ENCODE measurements at regions not wholly inside any gene's neighbourhood (a gene's known extent, or its start where the extent isn't known, plus 50 kb on each side); places are given as distances from the start of the nearest gene placed in this dataset.
"Not testable (repeated sequence)": the region's sequence is repeated elsewhere in the genome, so short reads cannot be mapped to it uniquely, and the experiment has no call there.

GRCh38 chrX:9374555-9374954 lies 90.3 kb upstream of the TBL1X start:
- Mint-ChIP-seq H3K4me3 (no peak overlapping the region), H3K36me3 (no peaks in the 10 kb centered on the region), H3K27ac (no peak overlapping the region), H3K4me1 (peaks cover 6% of the 10 kb centered on the region), H3K9me3 (no peaks in the 10 kb centered on the region), H3K27me3 (no peaks in the 10 kb centered on the region)

GRCh38 chrX:9376111-9376510 lies 88.7 kb upstream of the TBL1X start:
- H3K36me3 Mint-ChIP-seq: no peaks in the 10 kb centered on the region
- no peaks in the 10 kb centered on the region for H3K4me1 Mint-ChIP-seq
- no peak overlapping the region for H3K4me3 Mint-ChIP-seq
- peak overlapping the region; percentile 73 for H3K27ac Mint-ChIP-seq
- H3K9me3 Mint-ChIP-seq: no peaks in the 10 kb centered on the region
- no peaks in the 10 kb centered on the region for H3K27me3 Mint-ChIP-seq

GRCh38 chrX:9377216-9377615 lies 87.6 kb upstream of the TBL1X start:
- not testable (repeated sequence) for H3K27ac Mint-ChIP-seq, H3K4me3 Mint-ChIP-seq, H3K36me3 Mint-ChIP-seq, H3K9me3 Mint-ChIP-seq, H3K4me1 Mint-ChIP-seq, H3K27me3 Mint-ChIP-seq

GRCh38 chrX:9378980-9379696 lies 85.7 kb upstream of the TBL1X start:
- Mint-ChIP-seq H3K4me1 (no peaks in the 10 kb centered on the region), H3K36me3 (no peaks in the 10 kb centered on the region), H3K9me3 (no peaks in the 10 kb centered on the region), H3K27me3 (no peaks in the 10 kb centered on the region), H3K4me3 (no peak overlapping the region), H3K27ac (no peak overlapping the region)

GRCh38 chrX:9379697-9380551 lies 84.9 kb upstream of the TBL1X start:
- Mint-ChIP-seq H3K27ac (no peak overlapping the region), H3K27me3 (no peaks in the 10 kb centered on the region), H3K36me3 (no peaks in the 10 kb centered on the region), H3K4me1 (no peaks in the 10 kb centered on the region), H3K9me3 (no peaks in the 10 kb centered on the region), H3K4me3 (no peak overlapping the region)

GRCh38 chrX:9383655-9384054 lies 81.2 kb upstream of the TBL1X start:
- no peak overlapping the region for H3K27ac Mint-ChIP-seq
- H3K4me1 Mint-ChIP-seq: no peaks in the 10 kb centered on the region
- H3K4me3 Mint-ChIP-seq: no peak overlapping the region
- no peaks in the 10 kb centered on the region for H3K9me3 Mint-ChIP-seq
- H3K36me3 Mint-ChIP-seq: no peaks in the 10 kb centered on the region
- no peaks in the 10 kb centered on the region for H3K27me3 Mint-ChIP-seq

- H3K27me3 Mint-ChIP-seq: no peaks in the 10 kb centered on the region
- no peaks in the 10 kb centered on the region for H3K36me3 Mint-ChIP-seq
- no peak overlapping the region for H3K27ac Mint-ChIP-seq
- no peaks in the 10 kb centered on the region for H3K4me1 Mint-ChIP-seq
- no peaks in the 10 kb centered on the region for H3K9me3 Mint-ChIP-seq
- H3K4me3 Mint-ChIP-seq: no peak overlapping the region
Observed at GRCh38 chrX:9388450-9388849, 76.4 kb upstream of the TBL1X start.

GRCh38 chrX:9390121-9390520 lies 74.7 kb upstream of the TBL1X start:
- Mint-ChIP-seq H3K9me3 (no peaks in the 10 kb centered on the region), H3K4me1 (no peaks in the 10 kb centered on the region), H3K4me3 (no peak overlapping the region)

GRCh38 chrX:9390693-9391368 lies 74.0 kb upstream of the TBL1X start:
- Mint-ChIP-seq H3K27ac (no peak overlapping the region), H3K9me3 (no peaks in the 10 kb centered on the region), H3K4me3 (no peak overlapping the region), H3K36me3 (no peaks in the 10 kb centered on the region), H3K4me1 (no peaks in the 10 kb centered on the region), H3K27me3 (no peaks in the 10 kb centered on the region)

More at GRCh38 chrX:9390121-9390520, 74.7 kb upstream of the TBL1X start:
- no peaks in the 10 kb centered on the region for H3K27me3 Mint-ChIP-seq
- H3K36me3 Mint-ChIP-seq: no peaks in the 10 kb centered on the region
- no peak overlapping the region for H3K27ac Mint-ChIP-seq

- Mint-ChIP-seq H3K36me3 (no peaks in the 10 kb centered on the region), H3K4me3 (no peak overlapping the region), H3K27me3 (no peaks in the 10 kb centered on the region), H3K4me1 (no peaks in the 10 kb centered on the region), H3K27ac (no peak overlapping the region), H3K9me3 (no peaks in the 10 kb centered on the region)
Observed at GRCh38 chrX:9392445-9392844, 72.4 kb upstream of the TBL1X start.

- no peak overlapping the region for H3K4me3 Mint-ChIP-seq
- H3K9me3 Mint-ChIP-seq: no peaks in the 10 kb centered on the region
- no peaks in the 10 kb centered on the region for H3K36me3 Mint-ChIP-seq
- H3K27me3 Mint-ChIP-seq: no peaks in the 10 kb centered on the region
- H3K4me1 Mint-ChIP-seq: no peaks in the 10 kb centered on the region
- no peak overlapping the region for H3K27ac Mint-ChIP-seq
Observed at GRCh38 chrX:9393571-9393970, 71.3 kb upstream of the TBL1X start.

- H3K27ac Mint-ChIP-seq: no peak overlapping the region
- H3K4me3 Mint-ChIP-seq: no peak overlapping the region
- no peaks in the 10 kb centered on the region for H3K4me1 Mint-ChIP-seq
- H3K36me3 Mint-ChIP-seq: no peaks in the 10 kb centered on the region
- no peaks in the 10 kb centered on the region for H3K27me3 Mint-ChIP-seq
- no peaks in the 10 kb centered on the region for H3K9me3 Mint-ChIP-seq
Observed at GRCh38 chrX:9394212-9394611, 70.6 kb upstream of the TBL1X start.

- Mint-ChIP-seq H3K9me3 (no peaks in the 10 kb centered on the region), H3K4me3 (no peak overlapping the region), H3K27ac (no peak overlapping the region), H3K4me1 (no peaks in the 10 kb centered on the region), H3K27me3 (no peaks in the 10 kb centered on the region), H3K36me3 (no peaks in the 10 kb centered on the region)
Observed at GRCh38 chrX:9396930-9397329, 67.9 kb upstream of the TBL1X start.

- no peak overlapping the region for H3K27ac Mint-ChIP-seq
- H3K27me3 Mint-ChIP-seq: no peaks in the 10 kb centered on the region
- H3K4me1 Mint-ChIP-seq: no peaks in the 10 kb centered on the region
- H3K9me3 Mint-ChIP-seq: no peaks in the 10 kb centered on the region
- H3K36me3 Mint-ChIP-seq: no peaks in the 10 kb centered on the region
- H3K4me3 Mint-ChIP-seq: no peak overlapping the region
Observed at GRCh38 chrX:9401051-9401450, 63.8 kb upstream of the TBL1X start.

- Mint-ChIP-seq H3K27ac (no peak overlapping the region), H3K36me3 (no peaks in the 10 kb centered on the region), H3K9me3 (no peaks in the 10 kb centered on the region)
Observed at GRCh38 chrX:9403374-9403773, 61.5 kb upstream of the TBL1X start.

GRCh38 chrX:9405635-9406034 lies 59.2 kb upstream of the TBL1X start:
- H3K9me3 Mint-ChIP-seq, H3K36me3 Mint-ChIP-seq, H3K27ac Mint-ChIP-seq, H3K4me3 Mint-ChIP-seq, H3K27me3 Mint-ChIP-seq, H3K4me1 Mint-ChIP-seq: not testable (repeated sequence)

More at GRCh38 chrX:9403374-9403773, 61.5 kb upstream of the TBL1X start:
- Mint-ChIP-seq H3K4me3 (no peak overlapping the region), H3K27me3 (no peaks in the 10 kb centered on the region), H3K4me1 (no peaks in the 10 kb centered on the region)

Data from activated naive CD4-positive, alpha-beta T cell treated with anti-CD3 and anti-CD28 coated beads, Interleukin-2, amount 50 U/mL, for 24 hours (primary cell).